ENCODE measurements at regions not wholly inside any gene's neighbourhood (a gene's known extent, or its start where the extent isn't known, plus 50 kb on each side); places are given as distances from the start of the nearest gene placed in this dataset.

GRCh38 chr2:126299469-126299976 is 356.4 kb upstream of the GYPC start:
- Histone ChIP-seq H3K4me2 (ENCODE audit: low read depth, low read length, poor library complexity, severe bottlenecking) (no peak overlapping the region), H3K4me3 (ENCODE audit: low read length, poor library complexity, severe bottlenecking) (no peak overlapping the region), H3K9me3 (ENCODE audit: insufficient read depth, low read depth, low read length) (no peaks in the 10 kb centered on the region), H3K4me1 (ENCODE audit: insufficient read depth, low read length, poor library complexity, severe bottlenecking) (no peaks in the 10 kb centered on the region), H3F3A (ENCODE audit: low read depth) (no peaks in the 10 kb centered on the region), H2AFZ (ENCODE audit: low read length) (no peak overlapping the region), H3K36me3 (ENCODE audit: insufficient read depth, low read length) (no peaks in the 10 kb centered on the region), H3K9me2 (replicated peaks; ENCODE audit: low read depth, low read length) (no peaks in the 10 kb centered on the region), H3K9ac (ENCODE audit: low read depth, low read length, poor library complexity, severe bottlenecking) (no peak overlapping the region), H3K27me3 (ENCODE audit: insufficient read depth, low read length, poor library complexity, severe bottlenecking) (no peaks in the 10 kb centered on the region), H3K79me2 (ENCODE audit: insufficient read depth, low read length) (no peaks in the 10 kb centered on the region), H4K20me1 (ENCODE audit: insufficient read depth, low read length, poor library complexity, severe bottlenecking) (no peaks in the 10 kb centered on the region)
- TF ChIP-seq EZH2phosphoT487 (IDR thresholded peaks at IDR 0.05; ENCODE audit: borderline replicate concordance) (no peak), CTCF (conservative IDR thresholded peaks at IDR 0.05; ENCODE audit: low read length) (no peak)

- TF ChIP-seq EZH2phosphoT487 (IDR thresholded peaks at IDR 0.05; ENCODE audit: borderline replicate concordance) (no peak), CTCF (conservative IDR thresholded peaks at IDR 0.05; ENCODE audit: low read length) (no peak)
- H3K4me1 ChIP-seq (ENCODE audit: insufficient read depth, low read length, poor library complexity, severe bottlenecking) = no peaks in the 10 kb centered on the region
- H3K4me2 ChIP-seq (ENCODE audit: low read depth, low read length, poor library complexity, severe bottlenecking) = no peak overlapping the region
- H4K20me1 ChIP-seq (ENCODE audit: insufficient read depth, low read length, poor library complexity, severe bottlenecking) = no peaks in the 10 kb centered on the region
- no peaks in the 10 kb centered on the region for H3K9me3 ChIP-seq (ENCODE audit: insufficient read depth, low read depth, low read length)
- no peaks in the 10 kb centered on the region for H3K27me3 ChIP-seq (ENCODE audit: insufficient read depth, low read length, poor library complexity, severe bottlenecking)
- no peaks in the 10 kb centered on the region for H3K9me2 ChIP-seq (replicated peaks; ENCODE audit: low read depth, low read length)
- no peak overlapping the region for H2AFZ ChIP-seq (ENCODE audit: low read length)
- no peak overlapping the region for H3K4me3 ChIP-seq (ENCODE audit: low read length, poor library complexity, severe bottlenecking)
- H3K9ac ChIP-seq (ENCODE audit: low read depth, low read length, poor library complexity, severe bottlenecking) = no peak overlapping the region
- no peaks in the 10 kb centered on the region for H3K36me3 ChIP-seq (ENCODE audit: insufficient read depth, low read length)
- H3K79me2 ChIP-seq (ENCODE audit: insufficient read depth, low read length) = no peaks in the 10 kb centered on the region
- no peaks in the 10 kb centered on the region for H3F3A ChIP-seq (ENCODE audit: low read depth)
These were observed 355.6 kb upstream of the GYPC start for GRCh38 chr2:126300348-126300747.

- no peak overlapping the region for H2AFZ ChIP-seq (ENCODE audit: low read length)
- no peaks in the 10 kb centered on the region for H3F3A ChIP-seq (ENCODE audit: low read depth)
- TF ChIP-seq CTCF (conservative IDR thresholded peaks at IDR 0.05; ENCODE audit: low read length) (no peak), EZH2phosphoT487 (IDR thresholded peaks at IDR 0.05; ENCODE audit: borderline replicate concordance) (no peak)
- no peaks in the 10 kb centered on the region for H3K9me3 ChIP-seq (ENCODE audit: insufficient read depth, low read depth, low read length)
- no peaks in the 10 kb centered on the region for H3K4me1 ChIP-seq (ENCODE audit: insufficient read depth, low read length, poor library complexity, severe bottlenecking)
- H3K9ac ChIP-seq (ENCODE audit: low read depth, low read length, poor library complexity, severe bottlenecking) = no peak overlapping the region
- no peaks in the 10 kb centered on the region for H3K79me2 ChIP-seq (ENCODE audit: insufficient read depth, low read length)
- H4K20me1 ChIP-seq (ENCODE audit: insufficient read depth, low read length, poor library complexity, severe bottlenecking) = no peaks in the 10 kb centered on the region
- no peaks in the 10 kb centered on the region for H3K9me2 ChIP-seq (replicated peaks; ENCODE audit: low read depth, low read length)
- H3K27me3 ChIP-seq (ENCODE audit: insufficient read depth, low read length, poor library complexity, severe bottlenecking) = no peaks in the 10 kb centered on the region
- no peaks in the 10 kb centered on the region for H3K36me3 ChIP-seq (ENCODE audit: insufficient read depth, low read length)
- no peak overlapping the region for H3K4me2 ChIP-seq (ENCODE audit: low read depth, low read length, poor library complexity, severe bottlenecking)
- no peak overlapping the region for H3K4me3 ChIP-seq (ENCODE audit: low read length, poor library complexity, severe bottlenecking)
These were observed 353.9 kb upstream of the GYPC start for GRCh38 chr2:126302043-126302442.

Data from Loucy (cell line).